HG03097 (cell line): ENCODE measurements at regions not wholly inside any gene's neighbourhood (a gene's known extent, or its start where the extent isn't known, plus 50 kb on each side); places are given as distances from the start of the nearest gene placed in this dataset.

ENCODE experiments used
- ATAC-seq: cut with Tn5 transposase; IDR thresholded peaks from one replicate; pipeline ENCODE4 v1.9.1; 2021; ENCODE audit not compliant: unreplicated experiment, low FRiP score

GRCh38 chr6:150535818-150536220, 63.9 kb upstream of the PLEKHG1 start:
- ATAC-seq, result no peak

GRCh38 chr6:150536835-150537234, 62.9 kb upstream of the PLEKHG1 start:
- no peak for ATAC-seq

DNA sequence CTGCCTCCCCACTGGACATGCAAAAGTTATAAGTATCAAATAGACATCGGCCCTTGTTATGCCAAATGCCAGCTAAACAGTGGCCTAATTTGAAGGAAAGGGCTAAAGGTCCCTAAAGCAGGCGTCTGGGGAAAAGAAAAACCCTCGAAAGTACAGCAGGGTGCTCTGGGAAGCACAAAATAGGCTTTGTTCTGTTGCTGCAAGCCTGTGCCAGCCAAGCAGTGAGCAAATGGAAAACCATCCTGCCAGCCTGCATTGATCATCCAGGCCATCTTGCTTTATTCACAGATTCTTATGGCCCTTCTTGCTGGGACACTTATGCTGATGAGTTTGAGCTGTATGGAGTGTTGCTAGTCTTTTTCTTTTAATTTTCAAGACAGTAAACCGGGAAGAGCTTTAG, 62.2 kb upstream of the PLEKHG1 start:
- no peak for ATAC-seq

GRCh38 chr6:150537893-150538292, 61.8 kb upstream of the PLEKHG1 start:
- ATAC-seq, result no peak

- ATAC-seq, result no peak
Measured at GRCh38 chr6:150539111-150539510, 60.6 kb upstream of the PLEKHG1 start.

DNA sequence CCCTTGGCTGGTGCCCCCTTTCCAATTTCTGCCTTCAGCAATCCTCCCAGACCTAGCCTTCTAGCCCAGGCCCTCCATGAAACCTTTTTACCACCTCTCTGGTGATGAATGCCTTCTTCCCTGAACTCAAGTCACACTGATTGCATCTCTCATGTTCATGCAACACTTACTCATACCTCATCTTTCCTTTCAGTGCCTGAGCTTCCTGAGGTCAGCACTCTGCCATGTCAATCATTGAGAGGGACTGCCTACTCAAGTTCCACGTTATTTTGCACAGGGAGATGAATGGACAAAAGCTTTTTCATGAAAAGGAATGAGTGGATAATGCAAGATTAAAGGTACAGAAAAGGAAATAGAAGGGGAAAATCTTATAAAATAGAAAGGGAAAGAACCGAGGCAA, 60.1 kb upstream of the PLEKHG1 start:
- ATAC-seq, result no peak

GRCh38 chr6:150541576-150541975, 58.1 kb upstream of the PLEKHG1 start:
- no peak for ATAC-seq

GRCh38 chr6:150543178-150543577, 56.5 kb upstream of the PLEKHG1 start:
- ATAC-seq, result no peak

- ATAC-seq, result no peak
Measured at GRCh38 chr6:150544793-150545192, 54.9 kb upstream of the PLEKHG1 start.

GRCh38 chr6:150546457-150546856, 53.2 kb upstream of the PLEKHG1 start:
- no peak for ATAC-seq

- no peak for ATAC-seq
Measured at GRCh38 chr6:150547502-150548222, 52.0 kb upstream of the PLEKHG1 start.

- no peak for ATAC-seq
Measured at GRCh38 chr6:150548330-150548729, 51.4 kb upstream of the PLEKHG1 start.

DNA sequence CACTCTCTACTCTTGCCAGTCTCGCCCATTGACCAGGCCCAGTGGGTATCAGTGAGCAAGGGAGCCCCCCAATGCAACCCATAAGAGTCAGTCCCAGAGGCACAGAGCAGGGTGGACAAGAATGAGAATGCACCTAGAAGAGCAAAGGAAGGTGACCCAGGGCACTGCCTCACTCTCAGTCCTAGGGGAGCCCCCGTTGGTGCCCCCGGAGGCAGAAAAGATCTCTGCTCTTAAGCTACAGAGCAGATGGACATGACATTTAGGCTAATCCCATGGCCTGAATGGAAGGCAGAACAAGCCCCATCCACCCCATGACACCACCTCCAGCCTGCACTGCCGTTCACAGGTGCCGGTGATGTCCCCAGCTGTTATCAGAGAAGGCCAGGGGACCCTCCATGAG, 50.7 kb upstream of the PLEKHG1 start:
- ATAC-seq, result no peak

- ATAC-seq, result no peak
Measured at GRCh38 chr6:150549674-150550101, 50.0 kb upstream of the PLEKHG1 start.
